ENCODE measurements at regions not wholly inside any gene's neighbourhood (a gene's known extent, or its start where the extent isn't known, plus 50 kb on each side); places are given as distances from the start of the nearest gene placed in this dataset.

DNA sequence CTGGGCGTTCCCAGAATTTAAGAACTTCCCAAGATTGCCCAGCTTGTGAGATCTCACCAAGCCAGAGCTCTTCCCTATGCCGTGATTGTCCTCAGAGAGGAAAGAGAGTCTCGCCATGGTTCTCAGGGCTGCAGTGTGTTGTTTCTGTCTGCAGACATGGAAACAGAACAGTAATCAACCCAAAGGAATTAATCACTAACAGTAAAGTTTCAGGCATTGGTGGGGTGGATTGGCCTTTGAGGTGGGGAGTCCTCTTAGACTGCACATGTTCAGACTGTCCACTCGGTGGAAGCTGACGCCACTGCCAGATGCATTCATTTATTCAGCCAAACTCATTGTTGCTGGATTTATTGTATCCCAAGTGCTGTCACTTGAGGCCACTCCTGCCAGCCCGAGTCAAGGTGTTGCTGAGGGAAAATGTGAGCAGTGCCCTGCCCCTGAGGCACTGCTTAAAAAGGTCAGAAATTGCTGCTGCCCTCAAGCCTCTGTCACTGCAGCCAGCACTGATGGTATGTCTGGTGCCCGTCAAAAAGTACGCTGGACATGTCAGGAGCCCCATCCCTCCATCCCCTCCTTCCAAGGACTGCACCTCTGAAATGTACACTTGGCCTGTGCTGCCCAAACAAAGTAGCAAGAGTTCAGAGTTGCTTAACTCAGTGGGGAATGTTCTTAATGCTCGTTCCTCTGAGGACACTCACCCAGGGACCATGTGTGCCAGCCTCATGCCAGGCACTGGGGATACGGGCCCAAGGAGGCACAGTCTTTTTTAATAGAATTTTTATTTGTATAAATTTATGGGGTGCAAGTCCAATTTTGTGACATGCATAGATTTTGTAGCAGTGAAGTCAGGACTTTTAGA is 201.0 kb downstream of the GLI2 start:
- DNase-seq (ENCODE audit: low spot score in 2 of 2, unreplicated experiment in 2 of 2): no peak
- Mint-ChIP-seq H3K27me3 (ENCODE audit: low read depth) (no peaks in the 10 kb centered on the region), H3K27ac (peak overlapping the region; percentile 89), H3K4me3 (no peak overlapping the region), H3K4me1 (peaks cover 78% of the 10 kb centered on the region), H3K9me3 (no peaks in the 10 kb centered on the region), H3K36me3 (peaks cover 2% of the 10 kb centered on the region)
- TF ChIP-seq, protein P1, sequence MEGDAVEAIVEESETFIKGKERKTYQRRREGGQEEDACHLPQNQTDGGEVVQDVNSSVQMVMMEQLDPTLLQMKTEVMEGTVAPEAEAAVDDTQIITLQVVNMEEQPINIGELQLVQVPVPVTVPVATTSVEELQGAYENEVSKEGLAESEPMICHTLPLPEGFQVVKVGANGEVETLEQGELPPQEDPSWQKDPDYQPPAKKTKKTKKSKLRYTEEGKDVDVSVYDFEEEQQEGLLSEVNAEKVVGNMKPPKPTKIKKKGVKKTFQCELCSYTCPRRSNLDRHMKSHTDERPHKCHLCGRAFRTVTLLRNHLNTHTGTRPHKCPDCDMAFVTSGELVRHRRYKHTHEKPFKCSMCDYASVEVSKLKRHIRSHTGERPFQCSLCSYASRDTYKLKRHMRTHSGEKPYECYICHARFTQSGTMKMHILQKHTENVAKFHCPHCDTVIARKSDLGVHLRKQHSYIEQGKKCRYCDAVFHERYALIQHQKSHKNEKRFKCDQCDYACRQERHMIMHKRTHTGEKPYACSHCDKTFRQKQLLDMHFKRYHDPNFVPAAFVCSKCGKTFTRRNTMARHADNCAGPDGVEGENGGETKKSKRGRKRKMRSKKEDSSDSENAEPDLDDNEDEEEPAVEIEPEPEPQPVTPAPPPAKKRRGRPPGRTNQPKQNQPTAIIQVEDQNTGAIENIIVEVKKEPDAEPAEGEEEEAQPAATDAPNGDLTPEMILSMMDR (IDR thresholded peaks at IDR 0.05; ENCODE audit: unreplicated experiment): no peak

DNA sequence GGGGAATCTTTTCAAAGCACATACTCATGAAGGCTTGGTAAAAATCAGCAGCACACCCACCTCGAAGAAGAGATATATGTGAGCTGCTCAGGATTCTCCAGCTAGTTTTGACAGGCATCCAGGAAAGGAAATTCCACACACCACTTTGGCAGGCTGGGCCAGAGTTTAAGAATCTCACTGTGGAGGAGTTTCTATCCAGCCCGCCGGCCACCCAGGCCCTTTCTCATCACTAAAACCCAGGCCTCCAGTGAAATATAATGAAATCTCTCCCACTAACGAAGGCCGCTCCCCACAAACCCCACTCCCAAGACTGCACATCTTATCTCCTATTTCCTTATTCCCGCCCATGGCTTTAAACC is 202.0 kb downstream of the GLI2 start:
- DNase-seq (ENCODE audit: low spot score in 2 of 2, unreplicated experiment in 2 of 2): peak in 1 of 2 experiments; percentile 61
- Mint-ChIP-seq H3K9me3 (no peaks in the 10 kb centered on the region), H3K4me1 (peaks cover 74% of the 10 kb centered on the region), H3K36me3 (peaks cover 7% of the 10 kb centered on the region), H3K27me3 (ENCODE audit: low read depth) (no peaks in the 10 kb centered on the region), H3K27ac (peak overlapping the region; percentile 81), H3K4me3 (no peak overlapping the region)
- TF ChIP-seq, protein P1 (IDR thresholded peaks at IDR 0.05; ENCODE audit: unreplicated experiment): no peak

DNA sequence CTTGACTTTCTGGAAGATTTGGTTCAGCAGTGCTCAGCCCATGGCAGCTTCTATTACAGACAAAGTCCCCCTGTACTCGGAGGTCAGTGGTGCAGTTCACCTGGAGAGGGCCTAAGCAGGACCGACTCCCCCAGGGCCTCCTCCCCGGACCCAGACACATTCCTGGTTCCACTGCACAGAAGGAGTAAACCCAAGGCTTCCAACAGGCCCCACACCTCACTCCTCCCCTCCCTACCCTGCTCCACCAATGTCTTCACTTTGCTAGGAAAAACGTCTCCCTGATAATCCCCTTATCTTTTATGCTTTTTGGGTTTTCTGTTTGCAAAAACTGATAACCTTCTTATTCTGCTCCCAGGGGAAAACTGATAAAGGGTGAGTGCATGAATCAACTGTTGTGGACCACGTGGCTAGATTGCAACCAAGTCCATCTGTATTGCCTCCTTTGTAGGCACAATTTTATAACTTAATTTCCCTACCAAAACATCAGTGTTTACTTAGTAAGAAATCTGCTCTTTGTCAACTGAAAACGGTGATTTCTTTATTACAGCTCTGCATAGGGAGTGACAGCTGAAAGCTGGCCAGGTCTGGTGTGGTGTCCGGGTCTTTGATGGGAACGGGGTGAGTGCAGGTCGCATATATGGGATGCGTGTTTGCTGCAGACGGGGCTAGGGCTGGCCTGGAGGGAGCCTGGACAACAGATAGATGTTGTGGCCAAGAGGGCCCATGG is 202.5 kb downstream of the GLI2 start:
- Mint-ChIP-seq H3K36me3 (peaks cover 12% of the 10 kb centered on the region), H3K4me1 (peaks cover 72% of the 10 kb centered on the region), H3K4me3 (no peak overlapping the region), H3K9me3 (no peaks in the 10 kb centered on the region), H3K27me3 (ENCODE audit: low read depth) (no peaks in the 10 kb centered on the region), H3K27ac (peak overlapping the region; percentile 81)
- TF ChIP-seq, protein P1 (IDR thresholded peaks at IDR 0.05; ENCODE audit: unreplicated experiment): no peak
- DNase-seq (ENCODE audit: low spot score in 2 of 2, unreplicated experiment in 2 of 2): no peak

DNA sequence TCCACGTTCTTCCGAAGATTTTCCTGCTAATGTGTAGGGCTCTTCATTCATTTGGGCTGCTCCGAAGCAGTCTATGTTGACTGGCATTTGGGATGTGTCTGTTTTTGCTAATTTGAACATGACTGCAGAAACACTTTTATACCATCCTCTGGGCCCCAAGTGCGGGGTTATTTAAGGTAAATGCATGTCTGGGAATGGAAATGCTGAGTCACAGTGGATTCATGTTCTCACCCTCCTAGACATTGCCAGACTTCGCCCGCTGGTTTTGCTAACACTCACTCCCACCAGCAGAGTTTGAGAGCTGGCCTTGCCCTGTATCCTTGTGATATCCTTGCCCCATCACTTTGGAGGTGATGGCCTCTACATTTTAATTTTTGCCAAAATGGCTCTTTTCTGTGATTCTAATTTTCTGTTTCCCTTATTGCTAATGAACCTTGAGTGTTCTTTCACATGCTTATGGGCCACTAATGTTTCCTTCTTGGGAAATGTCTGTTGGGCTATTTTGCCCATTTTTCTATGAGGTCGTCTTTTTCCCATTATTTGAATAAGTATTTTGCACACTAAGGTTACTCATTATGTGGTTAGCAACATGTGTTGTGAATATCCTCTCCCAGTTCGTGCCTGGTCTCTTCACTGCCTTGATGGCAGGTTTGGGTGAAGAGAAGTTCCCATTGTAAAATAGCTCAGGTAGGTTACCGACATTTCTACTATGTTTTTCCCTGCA is 204.1 kb downstream of the GLI2 start:
- Mint-ChIP-seq H3K27ac (no peak overlapping the region), H3K9me3 (no peaks in the 10 kb centered on the region), H3K4me1 (peaks cover 60% of the 10 kb centered on the region), H3K36me3 (peaks cover 16% of the 10 kb centered on the region), H3K27me3 (ENCODE audit: low read depth) (no peaks in the 10 kb centered on the region), H3K4me3 (no peak overlapping the region)
- DNase-seq (ENCODE audit: low spot score in 2 of 2, unreplicated experiment in 2 of 2): no peak
- TF ChIP-seq, protein P1 (IDR thresholded peaks at IDR 0.05; ENCODE audit: unreplicated experiment): no peak

DNA sequence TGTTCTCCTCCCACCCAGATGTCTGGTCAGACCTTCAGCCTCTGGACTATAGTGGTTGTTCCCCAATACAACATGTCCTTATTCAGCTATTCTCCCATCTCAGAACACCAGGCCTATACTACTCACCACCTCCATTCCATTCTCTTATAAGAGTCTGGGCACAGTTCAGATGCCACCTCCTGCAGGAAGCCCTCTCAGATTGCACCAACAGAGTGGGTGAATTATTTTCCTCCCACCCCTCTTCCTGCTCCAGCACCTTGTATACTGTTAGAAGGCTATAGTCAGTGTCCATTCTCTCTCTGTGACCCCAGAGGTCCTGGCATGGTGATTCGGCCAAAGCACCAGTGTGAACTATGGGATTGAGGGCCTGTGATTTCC is 204.6 kb downstream of the GLI2 start:
- Mint-ChIP-seq H3K36me3 (peaks cover 16% of the 10 kb centered on the region), H3K9me3 (no peaks in the 10 kb centered on the region), H3K4me3 (no peak overlapping the region), H3K27ac (no peak overlapping the region), H3K4me1 (peaks cover 55% of the 10 kb centered on the region), H3K27me3 (ENCODE audit: low read depth) (no peaks in the 10 kb centered on the region)
- no peak for DNase-seq (ENCODE audit: low spot score in 2 of 2, unreplicated experiment in 2 of 2)
- TF ChIP-seq, protein P1 (IDR thresholded peaks at IDR 0.05; ENCODE audit: unreplicated experiment): no peak
